ENCODE measurements at regions not wholly inside any gene's neighbourhood (a gene's known extent, or its start where the extent isn't known, plus 50 kb on each side); places are given as distances from the start of the nearest gene placed in this dataset.

DNA sequence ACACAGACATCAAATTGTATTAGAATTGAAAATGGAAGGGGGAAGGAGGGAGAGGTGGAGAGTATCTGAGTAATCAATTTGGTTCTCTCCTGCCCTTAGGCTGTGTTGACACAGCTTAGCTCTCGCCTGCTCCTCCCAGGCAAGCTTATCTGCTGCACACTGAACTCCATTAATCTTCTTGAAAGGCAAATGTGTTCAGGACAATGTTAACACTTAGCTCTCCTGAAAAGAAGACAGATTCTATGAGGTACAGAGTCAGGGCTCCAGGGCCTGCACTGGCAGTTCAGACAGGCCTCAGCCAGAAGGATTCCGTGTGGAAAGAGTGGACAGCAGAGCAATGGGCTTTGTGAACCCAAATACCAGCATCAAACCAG, 430.0 kb upstream of the TNP1 start:
- TF ChIP-seq, protein P1, sequence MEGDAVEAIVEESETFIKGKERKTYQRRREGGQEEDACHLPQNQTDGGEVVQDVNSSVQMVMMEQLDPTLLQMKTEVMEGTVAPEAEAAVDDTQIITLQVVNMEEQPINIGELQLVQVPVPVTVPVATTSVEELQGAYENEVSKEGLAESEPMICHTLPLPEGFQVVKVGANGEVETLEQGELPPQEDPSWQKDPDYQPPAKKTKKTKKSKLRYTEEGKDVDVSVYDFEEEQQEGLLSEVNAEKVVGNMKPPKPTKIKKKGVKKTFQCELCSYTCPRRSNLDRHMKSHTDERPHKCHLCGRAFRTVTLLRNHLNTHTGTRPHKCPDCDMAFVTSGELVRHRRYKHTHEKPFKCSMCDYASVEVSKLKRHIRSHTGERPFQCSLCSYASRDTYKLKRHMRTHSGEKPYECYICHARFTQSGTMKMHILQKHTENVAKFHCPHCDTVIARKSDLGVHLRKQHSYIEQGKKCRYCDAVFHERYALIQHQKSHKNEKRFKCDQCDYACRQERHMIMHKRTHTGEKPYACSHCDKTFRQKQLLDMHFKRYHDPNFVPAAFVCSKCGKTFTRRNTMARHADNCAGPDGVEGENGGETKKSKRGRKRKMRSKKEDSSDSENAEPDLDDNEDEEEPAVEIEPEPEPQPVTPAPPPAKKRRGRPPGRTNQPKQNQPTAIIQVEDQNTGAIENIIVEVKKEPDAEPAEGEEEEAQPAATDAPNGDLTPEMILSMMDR (conservative IDR thresholded peaks at IDR 0.05): no peak
- no peak for TF ChIP-seq EZH2 (IDR thresholded peaks at IDR 0.05; ENCODE audit: low read depth)

Measured in PC-9 (cell line).